SK-N-SH treated with all-trans-retinoic acid at 6 μM for 48 hours (cell line): ENCODE measurements at regions not wholly inside any gene's neighbourhood (a gene's known extent, or its start where the extent isn't known, plus 50 kb on each side); places are given as distances from the start of the nearest gene placed in this dataset.

ENCODE experiments used
- BACH2 ChIP-seq: fragments of 250-450 bp; sonication (Bioruptor Pico); IDR thresholded peaks from 2 replicates; pipeline ENCODE4 v1.9.0; 2021; ENCODE audit warnings: mild to moderate bottlenecking, borderline replicate concordance
- ESRRG ChIP-seq: fragments of 250-450 bp; sonication (Bioruptor Pico); IDR thresholded peaks from 2 replicates; pipeline ENCODE4 v1.6.1; 2021; ENCODE audit warnings: mild to moderate bottlenecking
- GLIS3 ChIP-seq: fragments of 250-450 bp; sonication (Bioruptor Pico); IDR thresholded peaks from 2 replicates; pipeline ENCODE4 v1.5.0; 2020; ENCODE audit warnings: mild to moderate bottlenecking, moderate library complexity
- ISL1 ChIP-seq: fragments of 250-450 bp; sonication (Bioruptor Pico); IDR thresholded peaks from 2 replicates; pipeline ENCODE4 v2.1.2; 2022; ENCODE audit warnings: mild to moderate bottlenecking, moderate library complexity
- PATZ1 ChIP-seq: fragments of 250-450 bp; sonication (Bioruptor Pico); IDR thresholded peaks from 2 replicates; pipeline ENCODE4 v1.8.0; 2020; ENCODE audit warnings: mild to moderate bottlenecking, moderate library complexity, borderline replicate concordance
- RARB ChIP-seq: fragments of 250-450 bp; sonication (Bioruptor Pico); IDR thresholded peaks from 2 replicates; pipeline ENCODE4 v1.8.0; 2021; ENCODE audit warnings: mild to moderate bottlenecking, moderate library complexity
- TOX ChIP-seq: fragments of 250-450 bp; sonication (Bioruptor Pico); IDR thresholded peaks from 2 replicates; pipeline ENCODE4 v1.8.0; 2021; ENCODE audit warnings: mild to moderate bottlenecking, moderate library complexity, borderline replicate concordance
- ZFP3 ChIP-seq: fragments of 250-450 bp; sonication (Bioruptor Pico); IDR thresholded peaks from 2 replicates; pipeline ENCODE4 v1.5.0; 2020; ENCODE audit warnings: mild to moderate bottlenecking, moderate library complexity
- ZFP30 ChIP-seq: fragments of 450-650 bp; formaldehyde crosslinking; IDR thresholded peaks from 2 replicates; pipeline ENCODE4 v1.5.0; 2022; ENCODE audit warnings: mild to moderate bottlenecking, moderate library complexity
- ZNF565 ChIP-seq: fragments of 450-650 bp; formaldehyde crosslinking; conservative IDR thresholded peaks from 2 replicates; pipeline ENCODE4 v1.5.0; 2020; ENCODE audit warnings: low read depth, mild to moderate bottlenecking, moderate library complexity

GRCh38 chr7:46970131-46970430, 611.8 kb downstream of the TNS3 start:
- TF ChIP-seq ZFP30 (CRISPR knock-in tag) (no peak), RARB (CRISPR knock-in tag) (no peak), ISL1 (CRISPR knock-in tag) (no peak), GLIS3 (CRISPR knock-in tag) (no peak), ZNF565 (CRISPR knock-in tag) (no peak), TOX (CRISPR knock-in tag) (no peak), PATZ1 (CRISPR knock-in tag) (no peak), ESRRG (CRISPR knock-in tag) (no peak), ZFP3 (CRISPR knock-in tag) (no peak), BACH2 (CRISPR knock-in tag) (no peak)
